ENCODE measurements at regions not wholly inside any gene's neighbourhood (a gene's known extent, or its start where the extent isn't known, plus 50 kb on each side); places are given as distances from the start of the nearest gene placed in this dataset.

DNA sequence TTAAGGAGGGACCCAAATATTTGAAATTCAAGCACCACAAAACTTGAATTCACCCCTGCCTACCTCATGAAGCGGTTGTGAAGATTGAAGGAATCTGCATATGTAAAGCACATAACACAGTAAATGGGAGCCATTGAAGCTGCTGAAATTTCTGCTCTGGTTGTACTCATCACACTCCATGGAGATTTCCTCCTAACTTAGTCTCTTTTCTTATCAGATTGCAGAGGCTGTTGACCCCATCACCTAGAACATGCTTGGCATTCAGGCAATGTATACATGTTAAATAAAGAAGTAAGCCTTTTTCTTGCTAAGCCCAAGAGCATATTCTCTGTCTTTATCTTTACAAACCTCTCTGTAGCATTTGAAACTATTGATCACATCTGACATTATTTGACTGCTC lies 104.9 kb upstream of the TNIP3 start:
- no peak for DNase-seq (ENCODE audit: insufficient read length, low spot score, missing footprints)
- Histone ChIP-seq H3K9me3 (ENCODE audit: low read depth, low read length) (no peaks in the 10 kb centered on the region), H3K27me3 (ENCODE audit: insufficient read depth, low read length) (no peaks in the 10 kb centered on the region), H4K20me1 (ENCODE audit: insufficient read depth, low read length) (no peaks in the 10 kb centered on the region), H3K4me1 (ENCODE audit: insufficient read depth, low read length) (no peaks in the 10 kb centered on the region), H3K4me3 (ENCODE audit: insufficient read depth, low read length) (no peak overlapping the region), H2AFZ (ENCODE audit: low read length) (no peak overlapping the region), H3K79me2 (ENCODE audit: insufficient read depth, low read length) (no peaks in the 10 kb centered on the region), H3K27ac (ENCODE audit: low read depth, low read length) (no peak overlapping the region), H3K4me2 (ENCODE audit: insufficient read depth, low read length) (no peak overlapping the region), H3K36me3 (ENCODE audit: insufficient read depth, low read length) (no peaks in the 10 kb centered on the region)
- TF ChIP-seq, protein P1, sequence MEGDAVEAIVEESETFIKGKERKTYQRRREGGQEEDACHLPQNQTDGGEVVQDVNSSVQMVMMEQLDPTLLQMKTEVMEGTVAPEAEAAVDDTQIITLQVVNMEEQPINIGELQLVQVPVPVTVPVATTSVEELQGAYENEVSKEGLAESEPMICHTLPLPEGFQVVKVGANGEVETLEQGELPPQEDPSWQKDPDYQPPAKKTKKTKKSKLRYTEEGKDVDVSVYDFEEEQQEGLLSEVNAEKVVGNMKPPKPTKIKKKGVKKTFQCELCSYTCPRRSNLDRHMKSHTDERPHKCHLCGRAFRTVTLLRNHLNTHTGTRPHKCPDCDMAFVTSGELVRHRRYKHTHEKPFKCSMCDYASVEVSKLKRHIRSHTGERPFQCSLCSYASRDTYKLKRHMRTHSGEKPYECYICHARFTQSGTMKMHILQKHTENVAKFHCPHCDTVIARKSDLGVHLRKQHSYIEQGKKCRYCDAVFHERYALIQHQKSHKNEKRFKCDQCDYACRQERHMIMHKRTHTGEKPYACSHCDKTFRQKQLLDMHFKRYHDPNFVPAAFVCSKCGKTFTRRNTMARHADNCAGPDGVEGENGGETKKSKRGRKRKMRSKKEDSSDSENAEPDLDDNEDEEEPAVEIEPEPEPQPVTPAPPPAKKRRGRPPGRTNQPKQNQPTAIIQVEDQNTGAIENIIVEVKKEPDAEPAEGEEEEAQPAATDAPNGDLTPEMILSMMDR (IDR thresholded peaks at IDR 0.05; ENCODE audit: extremely low read depth, low read depth, low read length) = no peak

DNA sequence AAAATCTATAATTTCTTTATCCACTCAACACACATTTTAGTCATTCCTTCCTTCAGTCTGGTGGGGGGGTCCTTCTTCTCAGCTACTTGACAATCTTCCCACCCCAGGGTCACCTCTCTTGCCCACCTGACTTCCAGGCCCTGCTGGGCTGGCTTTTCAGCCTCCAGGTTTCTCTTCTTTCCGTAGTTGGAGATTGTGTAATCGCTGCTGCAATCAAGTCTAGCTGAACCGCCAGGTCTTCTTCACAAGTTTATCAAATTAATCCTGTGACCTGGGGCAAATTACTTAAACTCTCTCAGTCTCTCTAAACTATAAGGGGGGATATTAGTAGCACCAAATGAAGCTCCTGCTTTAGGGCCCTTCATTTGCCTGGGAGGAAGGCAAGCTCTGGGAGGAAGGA lies 102.9 kb upstream of the TNIP3 start:
- Histone ChIP-seq H3K79me2 (ENCODE audit: insufficient read depth, low read length) (no peaks in the 10 kb centered on the region), H3K27me3 (ENCODE audit: insufficient read depth, low read length) (no peaks in the 10 kb centered on the region), H3K4me1 (ENCODE audit: insufficient read depth, low read length) (no peaks in the 10 kb centered on the region), H3K9me3 (ENCODE audit: low read depth, low read length) (no peaks in the 10 kb centered on the region), H3K27ac (ENCODE audit: low read depth, low read length) (no peak overlapping the region), H4K20me1 (ENCODE audit: insufficient read depth, low read length) (no peaks in the 10 kb centered on the region), H2AFZ (ENCODE audit: low read length) (no peak overlapping the region), H3K4me2 (ENCODE audit: insufficient read depth, low read length) (no peak overlapping the region), H3K4me3 (ENCODE audit: insufficient read depth, low read length) (no peak overlapping the region), H3K36me3 (ENCODE audit: insufficient read depth, low read length) (no peaks in the 10 kb centered on the region)
- DNase-seq (ENCODE audit: insufficient read length, low spot score, missing footprints) = no peak
- TF ChIP-seq, protein P1 (IDR thresholded peaks at IDR 0.05; ENCODE audit: extremely low read depth, low read depth, low read length) = no peak

DNA sequence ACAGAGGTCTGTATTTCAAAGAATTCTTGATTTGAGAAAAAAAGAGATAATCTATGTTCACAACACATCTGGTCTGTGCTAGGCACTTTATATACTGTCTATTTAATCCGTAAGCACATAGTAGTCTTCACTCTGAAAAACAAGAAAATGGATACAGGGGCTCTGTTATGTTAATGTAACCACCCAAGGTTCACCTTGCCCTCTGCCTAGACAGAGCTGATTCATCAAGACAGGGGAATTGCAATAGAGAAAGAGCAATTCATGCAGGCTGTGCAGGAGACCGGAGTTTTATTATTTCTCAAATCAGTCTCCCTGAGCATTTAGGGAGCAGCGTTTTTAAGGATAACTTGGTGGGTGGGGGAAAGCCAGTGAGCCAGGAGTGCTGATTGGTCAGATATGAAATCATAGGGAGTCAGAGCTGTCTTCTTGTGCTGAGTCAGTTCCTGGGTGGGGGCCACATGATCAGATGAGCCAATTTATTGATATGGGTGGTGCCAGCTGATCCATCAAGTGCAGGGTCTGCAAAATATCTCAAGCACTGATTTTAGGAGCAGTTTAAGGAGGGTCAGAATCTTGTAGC lies 92.9 kb upstream of the TNIP3 start:
- TF ChIP-seq, protein P1 (IDR thresholded peaks at IDR 0.05; ENCODE audit: extremely low read depth, low read depth, low read length) = no peak
- Histone ChIP-seq H3K9me3 (ENCODE audit: low read depth, low read length) (no peaks in the 10 kb centered on the region), H3K27ac (ENCODE audit: low read depth, low read length) (peak overlapping the region; percentile 26), H3K4me3 (ENCODE audit: insufficient read depth, low read length) (no peak overlapping the region), H4K20me1 (ENCODE audit: insufficient read depth, low read length) (no peaks in the 10 kb centered on the region), H3K4me1 (ENCODE audit: insufficient read depth, low read length) (peaks cover 8% of the 10 kb centered on the region), H3K4me2 (ENCODE audit: insufficient read depth, low read length) (no peak overlapping the region), H2AFZ (ENCODE audit: low read length) (no peak overlapping the region), H3K36me3 (ENCODE audit: insufficient read depth, low read length) (no peaks in the 10 kb centered on the region), H3K79me2 (ENCODE audit: insufficient read depth, low read length) (no peaks in the 10 kb centered on the region), H3K27me3 (ENCODE audit: insufficient read depth, low read length) (no peaks in the 10 kb centered on the region)
- no peak for DNase-seq (ENCODE audit: insufficient read length, low spot score, missing footprints)

DNA sequence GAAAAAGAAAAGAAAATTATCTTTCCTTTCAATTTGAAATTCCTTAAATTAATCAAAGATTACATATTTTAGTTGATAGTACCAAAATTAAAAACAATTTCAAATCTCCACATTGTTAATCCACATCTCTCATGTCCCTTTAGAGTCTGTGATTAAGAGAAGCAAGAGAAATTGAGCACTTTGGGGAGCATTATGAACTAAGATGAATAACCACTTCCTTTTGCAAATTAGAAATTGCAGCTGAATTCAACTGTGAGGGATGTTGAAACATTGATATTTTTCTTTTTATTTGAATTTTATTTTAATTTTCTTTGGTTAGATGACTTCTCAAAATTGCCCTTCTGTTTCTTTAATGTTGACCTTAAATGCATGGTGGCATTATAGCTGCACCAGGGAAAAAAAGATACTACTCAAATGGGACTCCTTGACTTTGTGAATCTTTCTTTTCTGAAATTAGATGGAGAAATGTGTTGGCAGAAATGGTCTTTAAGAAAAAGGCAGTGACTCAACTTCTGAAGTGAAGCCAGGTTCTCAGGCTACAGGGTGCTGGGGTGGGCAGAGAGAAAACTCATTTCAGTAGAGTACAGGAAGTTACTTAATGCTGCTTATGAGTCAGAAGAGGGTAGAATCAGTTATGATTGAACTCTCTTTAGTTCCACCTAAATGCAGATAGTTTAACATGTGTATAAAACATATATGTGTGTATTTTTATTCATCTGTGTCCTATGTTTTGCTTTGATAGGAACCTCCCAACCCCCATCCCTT lies 92.0 kb upstream of the TNIP3 start:
- Histone ChIP-seq H4K20me1 (ENCODE audit: insufficient read depth, low read length) (no peaks in the 10 kb centered on the region), H3K4me1 (ENCODE audit: insufficient read depth, low read length) (peaks cover 8% of the 10 kb centered on the region), H3K4me3 (ENCODE audit: insufficient read depth, low read length) (no peak overlapping the region), H3K27ac (ENCODE audit: low read depth, low read length) (peak overlapping the region; percentile 26), H3K9me3 (ENCODE audit: low read depth, low read length) (no peaks in the 10 kb centered on the region), H3K4me2 (ENCODE audit: insufficient read depth, low read length) (peak overlapping the region; percentile 4), H3K27me3 (ENCODE audit: insufficient read depth, low read length) (no peaks in the 10 kb centered on the region), H3K79me2 (ENCODE audit: insufficient read depth, low read length) (no peaks in the 10 kb centered on the region), H3K36me3 (ENCODE audit: insufficient read depth, low read length) (no peaks in the 10 kb centered on the region), H2AFZ (ENCODE audit: low read length) (no peak overlapping the region)
- DNase-seq (ENCODE audit: insufficient read length, low spot score, missing footprints) = peak; percentile 93
- TF ChIP-seq, protein P1 (IDR thresholded peaks at IDR 0.05; ENCODE audit: extremely low read depth, low read depth, low read length) = no peak
